ENCODE measurements at regions not wholly inside any gene's neighbourhood (a gene's known extent, or its start where the extent isn't known, plus 50 kb on each side); places are given as distances from the start of the nearest gene placed in this dataset.

DNA sequence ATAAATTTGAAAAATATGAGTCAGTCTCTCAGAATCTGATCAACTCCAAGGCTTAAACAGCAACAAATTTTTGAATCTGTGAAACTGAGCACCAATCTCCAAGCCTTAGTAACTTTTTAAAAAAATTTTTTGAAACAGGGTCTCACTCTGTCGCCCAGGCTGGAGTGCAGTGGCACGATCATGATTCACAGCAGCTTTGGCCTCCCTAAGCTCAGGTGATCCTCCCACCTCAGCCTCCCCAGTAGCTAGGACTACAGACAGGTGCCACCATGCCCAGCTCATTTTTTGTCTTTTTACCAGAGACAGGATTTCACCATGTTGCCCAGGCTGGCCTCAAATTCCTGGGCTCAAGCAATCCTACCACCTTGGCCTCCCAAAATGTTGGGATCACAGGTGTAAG lies 207.9 kb upstream of the TCF21 start:
- Histone ChIP-seq H3K4me2 (no peak overlapping the region), H3K9ac (no peak overlapping the region), H3K36me3 (replicated peaks in 1 of 2; ENCODE audit: control insufficient read depth in 1 of 2, insufficient read depth in 2 of 2, low read length in 1 of 2) (no peaks in the 10 kb centered on the region), H3K27me3 (ENCODE audit: insufficient read depth) (no peaks in the 10 kb centered on the region; the same call in 1 of the 2 replicates), H4K20me1 (ENCODE audit: insufficient read depth) (no peaks in the 10 kb centered on the region), H3K9me2 (no peaks in the 10 kb centered on the region; the same call in 1 of the 2 replicates), H2AFZ (ENCODE audit: low read depth) (no peak overlapping the region), H3K4me3 (ENCODE audit: low read depth in 2 of 2, low read length in 1 of 2) (no peak overlapping the region), H3K9me3 (no peaks in the 10 kb centered on the region), H3K27ac (ENCODE audit: low read depth in 2 of 2, low read length in 1 of 2) (no peak overlapping the region), H3F3A (replicated peaks; ENCODE audit: insufficient read depth) (no peaks in the 10 kb centered on the region), H3K4me1 (ENCODE audit: control insufficient read depth in 1 of 2, insufficient read depth in 2 of 2, low read depth in 1 of 2, low read length in 1 of 2) (no peaks in the 10 kb centered on the region), H3K79me2 (ENCODE audit: insufficient read depth) (no peaks in the 10 kb centered on the region)
- DNase-seq, result no peak
- CTCF ChIA-PET, result no interaction called here
- 0% methylated on average over 2 of the region's 2 CpGs for WGBS (ENCODE audit: low lambda C conversion rate)
- TF ChIP-seq, protein P1, sequence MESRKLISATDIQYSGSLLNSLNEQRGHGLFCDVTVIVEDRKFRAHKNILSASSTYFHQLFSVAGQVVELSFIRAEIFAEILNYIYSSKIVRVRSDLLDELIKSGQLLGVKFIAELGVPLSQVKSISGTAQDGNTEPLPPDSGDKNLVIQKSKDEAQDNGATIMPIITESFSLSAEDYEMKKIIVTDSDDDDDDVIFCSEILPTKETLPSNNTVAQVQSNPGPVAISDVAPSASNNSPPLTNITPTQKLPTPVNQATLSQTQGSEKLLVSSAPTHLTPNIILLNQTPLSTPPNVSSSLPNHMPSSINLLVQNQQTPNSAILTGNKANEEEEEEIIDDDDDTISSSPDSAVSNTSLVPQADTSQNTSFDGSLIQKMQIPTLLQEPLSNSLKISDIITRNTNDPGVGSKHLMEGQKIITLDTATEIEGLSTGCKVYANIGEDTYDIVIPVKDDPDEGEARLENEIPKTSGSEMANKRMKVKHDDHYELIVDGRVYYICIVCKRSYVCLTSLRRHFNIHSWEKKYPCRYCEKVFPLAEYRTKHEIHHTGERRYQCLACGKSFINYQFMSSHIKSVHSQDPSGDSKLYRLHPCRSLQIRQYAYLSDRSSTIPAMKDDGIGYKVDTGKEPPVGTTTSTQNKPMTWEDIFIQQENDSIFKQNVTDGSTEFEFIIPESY (IDR thresholded peaks at IDR 0.05; ENCODE audit: borderline replicate concordance, low read depth), result no peak
- TF ChIP-seq YY1 (IDR thresholded peaks at IDR 0.05; ENCODE audit: low read depth), result no peak
- TF ChIP-seq RAD21 (IDR thresholded peaks at IDR 0.05; ENCODE audit: low read length), result no peak
- TF ChIP-seq FOXM1 (IDR thresholded peaks at IDR 0.05; ENCODE audit: low read depth), result no peak
- TF ChIP-seq JUND (IDR thresholded peaks at IDR 0.05), result no peak
- TF ChIP-seq, protein P2, sequence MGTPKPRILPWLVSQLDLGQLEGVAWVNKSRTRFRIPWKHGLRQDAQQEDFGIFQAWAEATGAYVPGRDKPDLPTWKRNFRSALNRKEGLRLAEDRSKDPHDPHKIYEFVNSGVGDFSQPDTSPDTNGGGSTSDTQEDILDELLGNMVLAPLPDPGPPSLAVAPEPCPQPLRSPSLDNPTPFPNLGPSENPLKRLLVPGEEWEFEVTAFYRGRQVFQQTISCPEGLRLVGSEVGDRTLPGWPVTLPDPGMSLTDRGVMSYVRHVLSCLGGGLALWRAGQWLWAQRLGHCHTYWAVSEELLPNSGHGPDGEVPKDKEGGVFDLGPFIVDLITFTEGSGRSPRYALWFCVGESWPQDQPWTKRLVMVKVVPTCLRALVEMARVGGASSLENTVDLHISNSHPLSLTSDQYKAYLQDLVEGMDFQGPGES (IDR thresholded peaks at IDR 0.05; ENCODE audit: low read depth, low read length), result no peak
- TF ChIP-seq, protein P3, sequence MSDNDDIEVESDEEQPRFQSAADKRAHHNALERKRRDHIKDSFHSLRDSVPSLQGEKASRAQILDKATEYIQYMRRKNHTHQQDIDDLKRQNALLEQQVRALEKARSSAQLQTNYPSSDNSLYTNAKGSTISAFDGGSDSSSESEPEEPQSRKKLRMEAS (IDR thresholded peaks at IDR 0.05; ENCODE audit: low read depth), result no peak
- no peak for TF ChIP-seq TAF1 (IDR thresholded peaks at IDR 0.05; ENCODE audit: borderline replicate concordance, low read depth, low read length)
- no peak for TF ChIP-seq NFIC (IDR thresholded peaks at IDR 0.05; ENCODE audit: borderline replicate concordance)
- TF ChIP-seq CHD2 (IDR thresholded peaks at IDR 0.05; ENCODE audit: low read length, partially characterized antibody), result no peak
- TF ChIP-seq, protein P4, sequence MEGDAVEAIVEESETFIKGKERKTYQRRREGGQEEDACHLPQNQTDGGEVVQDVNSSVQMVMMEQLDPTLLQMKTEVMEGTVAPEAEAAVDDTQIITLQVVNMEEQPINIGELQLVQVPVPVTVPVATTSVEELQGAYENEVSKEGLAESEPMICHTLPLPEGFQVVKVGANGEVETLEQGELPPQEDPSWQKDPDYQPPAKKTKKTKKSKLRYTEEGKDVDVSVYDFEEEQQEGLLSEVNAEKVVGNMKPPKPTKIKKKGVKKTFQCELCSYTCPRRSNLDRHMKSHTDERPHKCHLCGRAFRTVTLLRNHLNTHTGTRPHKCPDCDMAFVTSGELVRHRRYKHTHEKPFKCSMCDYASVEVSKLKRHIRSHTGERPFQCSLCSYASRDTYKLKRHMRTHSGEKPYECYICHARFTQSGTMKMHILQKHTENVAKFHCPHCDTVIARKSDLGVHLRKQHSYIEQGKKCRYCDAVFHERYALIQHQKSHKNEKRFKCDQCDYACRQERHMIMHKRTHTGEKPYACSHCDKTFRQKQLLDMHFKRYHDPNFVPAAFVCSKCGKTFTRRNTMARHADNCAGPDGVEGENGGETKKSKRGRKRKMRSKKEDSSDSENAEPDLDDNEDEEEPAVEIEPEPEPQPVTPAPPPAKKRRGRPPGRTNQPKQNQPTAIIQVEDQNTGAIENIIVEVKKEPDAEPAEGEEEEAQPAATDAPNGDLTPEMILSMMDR (IDR thresholded peaks at IDR 0.05), result no peak
- POLR2A ChIA-PET, result no interaction called here

DNA sequence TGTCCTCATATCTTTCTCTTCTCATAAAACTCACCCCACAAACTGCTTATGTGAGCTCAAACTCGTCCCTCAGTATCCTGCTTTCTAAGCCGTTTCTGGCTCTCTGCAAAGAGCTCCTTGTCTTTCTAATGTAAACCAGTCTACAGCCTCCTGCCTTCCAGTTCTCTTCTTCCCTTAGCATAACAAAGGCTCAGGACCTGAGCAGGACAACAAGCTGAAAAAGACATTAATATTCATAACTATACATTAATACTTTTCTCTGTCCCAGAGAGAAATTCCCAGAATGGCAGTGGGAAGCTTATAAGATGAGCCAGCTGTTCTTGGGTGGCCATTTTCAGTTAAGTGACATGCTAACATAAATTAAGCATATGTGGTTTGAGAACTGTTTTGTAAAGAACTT lies 207.0 kb upstream of the TCF21 start:
- TF ChIP-seq, protein P3 (IDR thresholded peaks at IDR 0.05; ENCODE audit: low read depth), result no peak
- TF ChIP-seq SMC3 (IDR thresholded peaks at IDR 0.05; ENCODE audit: low read depth, low read length) (no peak), JUND (IDR thresholded peaks at IDR 0.05) (no peak)
- TF ChIP-seq, protein P4 (IDR thresholded peaks at IDR 0.05), result no peak
- ChIA-PET CTCF (no interaction called here), POLR2A (no interaction called here)

More for the DNA sequence above, 207.0 kb upstream of the TCF21 start:
- Histone ChIP-seq H3K4me2 (no peak overlapping the region), H3K9me3 (no peaks in the 10 kb centered on the region), H3F3A (replicated peaks; ENCODE audit: insufficient read depth) (no peaks in the 10 kb centered on the region), H3K4me3 (ENCODE audit: low read depth in 2 of 2, low read length in 1 of 2) (no peak overlapping the region), H3K27me3 (ENCODE audit: insufficient read depth) (no peaks in the 10 kb centered on the region; the same call in 1 of the 2 replicates), H3K9ac (no peak overlapping the region), H3K36me3 (replicated peaks in 1 of 2; ENCODE audit: control insufficient read depth in 1 of 2, insufficient read depth in 2 of 2, low read length in 1 of 2) (no peaks in the 10 kb centered on the region), H3K79me2 (ENCODE audit: insufficient read depth) (no peaks in the 10 kb centered on the region), H3K9me2 (no peaks in the 10 kb centered on the region; the same call in 1 of the 2 replicates), H3K4me1 (ENCODE audit: control insufficient read depth in 1 of 2, insufficient read depth in 2 of 2, low read depth in 1 of 2, low read length in 1 of 2) (no peaks in the 10 kb centered on the region), H4K20me1 (ENCODE audit: insufficient read depth) (no peaks in the 10 kb centered on the region), H3K27ac (ENCODE audit: low read depth in 2 of 2, low read length in 1 of 2) (no peak overlapping the region), H2AFZ (ENCODE audit: low read depth) (no peak overlapping the region)
- 8% methylated on average over 2 of the region's 2 CpGs for WGBS (ENCODE audit: low lambda C conversion rate)
- DNase-seq, result no peak
